CD4-positive, alpha-beta T cell (primary cell): ENCODE measurements at regions not wholly inside any gene's neighbourhood (a gene's known extent, or its start where the extent isn't known, plus 50 kb on each side); places are given as distances from the start of the nearest gene placed in this dataset.
"Not testable (repeated sequence)": the region's sequence is repeated elsewhere in the genome, so short reads cannot be mapped to it uniquely, and the experiment has no call there.

ENCODE experiments used
- ATAC-seq: fragments of 200-7000 bp; cut with Tn5 transposase; one replicate; pipeline ENCODE4 v1.10.0; 2022; ENCODE audit warnings: mild to moderate bottlenecking; ENCODE audit not compliant: poor library complexity
- CTCF ChIA-PET: fragments of 350-600 bp; sonication (Branson Sonifier 250); formaldehyde crosslinking; loops from one replicate; lab custom pipeline; 2021; ENCODE audit warnings: antibody characterized with exemption, inconsistent platforms; lab: Charles Lee
- POLR2A ChIA-PET: fragments of 350-600 bp; sonication (Branson Sonifier 250); formaldehyde crosslinking; loops from one replicate; lab custom pipeline; 2021; ENCODE audit warnings: antibody characterized with exemption, inconsistent platforms; lab: Charles Lee
- DNase-seq, 14 experiments: peaks; one replicate each; pipeline ENCODE4 v3.0.0-alpha.2; 2013 to 2020; ENCODE audit warnings: mixed read lengths in 2 of 14
- H3K27ac ChIP-seq, 2 donors: one replicate each; pipeline versions ENCODE4 v1.5.1 to v1.7.0; 2013; ENCODE audit warnings: low read length in 2 of 2, low read depth in 1 of 2, mild to moderate bottlenecking in 1 of 2
- H3K27me3 ChIP-seq, 2 experiments: 1 replicate in 1 of 2; 2 replicates in 1 of 2; pipeline versions ENCODE4 v1.6.1 to v1.7.0; 2013; ENCODE audit warnings: low read length in 2 of 2, control low read depth in 1 of 2, mild to moderate bottlenecking in 1 of 2, moderate library complexity in 1 of 2; ENCODE audit not compliant: insufficient read depth in 2 of 2, control insufficient read depth in 1 of 2
- H3K36me3 ChIP-seq: one replicate; pipeline ENCODE4 v1.6.1; 2013; ENCODE audit warnings: low read length, control low read depth; ENCODE audit not compliant: insufficient read depth
- H3K4me1 ChIP-seq: one replicate; pipeline ENCODE4 v1.6.1; 2013; ENCODE audit warnings: low read length, control low read depth; ENCODE audit not compliant: insufficient read depth
- H3K4me3 ChIP-seq: one replicate; pipeline ENCODE4 v1.5.1; 2013; ENCODE audit warnings: mild to moderate bottlenecking, low read length, moderate library complexity
- H3K9me3 ChIP-seq, 2 experiments: 1 replicate in 1 of 2; 2 replicates in 1 of 2; pipeline versions ENCODE4 v1.6.1 to v1.7.0; 2013; ENCODE audit warnings: low read length in 2 of 2, mild to moderate bottlenecking in 2 of 2, control low read depth in 1 of 2, moderate library complexity in 1 of 2; ENCODE audit not compliant: control insufficient read depth in 1 of 2, insufficient read depth in 1 of 2
- H3K27ac Mint-ChIP-seq: one replicate; pipeline ENCODE4 v1.8.0; 2020; ENCODE audit warnings: mixed read lengths
- H3K27me3 Mint-ChIP-seq: one replicate; pipeline ENCODE4 v1.8.0; 2021; ENCODE audit warnings: mixed read lengths
- H3K36me3 Mint-ChIP-seq: one replicate; pipeline ENCODE4 v1.8.0; 2021; ENCODE audit warnings: low read depth, mixed read lengths
- H3K4me1 Mint-ChIP-seq: one replicate; pipeline ENCODE4 v1.8.0; 2021; ENCODE audit warnings: low read depth, mixed read lengths
- H3K4me3 Mint-ChIP-seq: one replicate; pipeline ENCODE4 v1.8.0; 2020; ENCODE audit warnings: mild to moderate bottlenecking, mixed read lengths
- H3K9me3 Mint-ChIP-seq: one replicate; pipeline ENCODE4 v1.8.0; 2020; ENCODE audit warnings: mixed read lengths
- CTCF ChIP-seq: fragments of 200-600 bp; IDR thresholded peaks from one replicate; pipeline ENCODE4 v1.8.0; 2022; ENCODE audit warnings: antibody characterized with exemption, mild to moderate bottlenecking
- intact Hi-C, 2 experiments: fragments of 100-400 bp; cut with DNase I in 1 of 2; cut with micrococcal nuclease in 1 of 2; formaldehyde crosslinking; loops; one replicate each; pipeline versions ENCODE4 v1.15.1 to v1.9.0; 2023 to 2025; cut with DNase I, micrococcal nuclease

- CTCF ChIA-PET = no interaction called here
- ATAC-seq = no peak
Measured at GRCh38 chr2:234880551-234881211, 71.1 kb upstream of the SH3BP4 start.

GRCh38 chr2:234879671-234880455 is 72.0 kb upstream of the SH3BP4 start:
- Mint-ChIP-seq H3K27ac (no peak overlapping the region), H3K27me3 (peaks cover 17% of the 10 kb centered on the region), H3K36me3 (no peaks in the 10 kb centered on the region), H3K4me1 (no peaks in the 10 kb centered on the region), H3K4me3 (no peak overlapping the region), H3K9me3 (no peaks in the 10 kb centered on the region)
- H3K27ac ChIP-seq = no peak overlapping the region
- H3K4me1 ChIP-seq = no peaks in the 10 kb centered on the region
- TF ChIP-seq CTCF = no peak
- no peak for ATAC-seq
- ChIA-PET CTCF (no interaction called here), POLR2A (no interaction called here)
- H3K27me3 ChIP-seq = no peaks in the 10 kb centered on the region
- no peak for DNase-seq
- no peaks in the 10 kb centered on the region for H3K36me3 ChIP-seq
- H3K9me3 ChIP-seq = no peaks in the 10 kb centered on the region
- H3K4me3 ChIP-seq = no peak overlapping the region
- intact Hi-C loops = no loop called here

More at GRCh38 chr2:234880551-234881211, 71.1 kb upstream of the SH3BP4 start:
- no peaks in the 10 kb centered on the region for H3K4me1 Mint-ChIP-seq
- Histone ChIP-seq H3K36me3 (no peaks in the 10 kb centered on the region), H3K9me3 (no peaks in the 10 kb centered on the region), H3K27me3 (no peaks in the 10 kb centered on the region), H3K4me1 (no peaks in the 10 kb centered on the region), H3K4me3 (no peak overlapping the region), H3K27ac (no peak overlapping the region)
- intact Hi-C loops = no loop called here
- no peak overlapping the region for H3K4me3 Mint-ChIP-seq
- no peaks in the 10 kb centered on the region for H3K36me3 Mint-ChIP-seq
- no peak for DNase-seq
- H3K27ac Mint-ChIP-seq = no peak overlapping the region
- peaks cover 26% of the 10 kb centered on the region for H3K27me3 Mint-ChIP-seq
- POLR2A ChIA-PET = no interaction called here
- TF ChIP-seq CTCF = no peak
- H3K9me3 Mint-ChIP-seq = no peaks in the 10 kb centered on the region

GRCh38 chr2:234876621-234877020 is 75.2 kb upstream of the SH3BP4 start:
- H3K27me3 ChIP-seq, ATAC-seq, POLR2A ChIA-PET, H3K27ac Mint-ChIP-seq, H3K36me3 Mint-ChIP-seq, H3K4me1 Mint-ChIP-seq, CTCF ChIA-PET, intact Hi-C loops, H3K9me3 Mint-ChIP-seq, DNase-seq, H3K4me3 Mint-ChIP-seq, H3K27ac ChIP-seq, H3K4me1 ChIP-seq, H3K4me3 ChIP-seq, H3K36me3 ChIP-seq, H3K9me3 ChIP-seq: not testable (repeated sequence)
- peaks cover 19% of the 10 kb centered on the region for H3K27me3 Mint-ChIP-seq
